K562 (cell line): ENCODE measurements at regions not wholly inside any gene's neighbourhood (a gene's known extent, or its start where the extent isn't known, plus 50 kb on each side); places are given as distances from the start of the nearest gene placed in this dataset.

ENCODE experiments used
- BDP1 ChIP-seq: IDR thresholded peaks from 3 replicates; pipeline ENCODE4 v1.6.1; 2011; ENCODE audit not compliant: insufficient read length, insufficient read depth
- CREBBP ChIP-seq: IDR thresholded peaks from one replicate; pipeline ENCODE4 v1.6.1; 2012; ENCODE audit warnings: low read depth, mild to moderate bottlenecking, control low read depth, inconsistent platforms, low read length
- FOXK2 ChIP-seq, 2 experiments: fragments of 450-650 bp; IDR thresholded peaks in 1 of 2; conservative IDR thresholded peaks in 1 of 2; 2 replicates each; pipeline ENCODE4 v1.6.1; 2016; ENCODE audit warnings: low read depth in 2 of 2, mild to moderate bottlenecking in 1 of 2
- SMARCC2 ChIP-seq: fragments of 450-650 bp; IDR thresholded peaks from 2 replicates; pipeline ENCODE4 v1.6.1; 2017; ENCODE audit warnings: antibody characterized with exemption, moderate library complexity, mild to moderate bottlenecking, low read depth
- SREBF1 ChIP-seq: fragments of 150-350 bp; IDR thresholded peaks from 2 replicates; pipeline ENCODE4 v1.6.1; 2014; ENCODE audit warnings: antibody characterized with exemption, low read depth, low read length, borderline replicate concordance
- TAF9B ChIP-seq: fragments of 450-650 bp; IDR thresholded peaks from 2 replicates; pipeline ENCODE4 v1.6.1; 2018; ENCODE audit warnings: mild to moderate bottlenecking; ENCODE audit not compliant: partially characterized antibody
- ZNF274 ChIP-seq: IDR thresholded peaks from 2 replicates; pipeline ENCODE4 v1.6.1; 2011; ENCODE audit warnings: low read depth, mild to moderate bottlenecking, low read length, moderate library complexity, borderline replicate concordance
- ZNF316 ChIP-seq: fragments of 450-650 bp; IDR thresholded peaks from 2 replicates; pipeline ENCODE4 v1.6.1; 2016
- TF ChIP-seq, protein P1 (sequence below): sonication (generic); formaldehyde crosslinking; IDR thresholded peaks from 2 replicates; pipeline ENCODE4 v1.8.0; 2023; ENCODE audit warnings: missing genetic modification reagents, mild to moderate bottlenecking, borderline replicate concordance
- TF ChIP-seq, protein P2 (sequence below): fragments of 250-450 bp; sonication (Bioruptor Pico); IDR thresholded peaks from 2 replicates; pipeline ENCODE4 v1.9.0; 2021; ENCODE audit warnings: mild to moderate bottlenecking, inconsistent platforms
- TF ChIP-seq, protein P3 (sequence below), 2 experiments: IDR thresholded peaks; 2 replicates each; pipeline ENCODE4 v1.6.1; 2011; ENCODE audit warnings: borderline replicate concordance in 1 of 2, control low read depth in 1 of 2, low read depth in 1 of 2, low read length in 1 of 2, mild to moderate bottlenecking in 1 of 2, mixed read lengths in 1 of 2, moderate library complexity in 1 of 2; ENCODE audit not compliant: insufficient read depth in 1 of 2, insufficient read length in 1 of 2, poor library complexity in 1 of 2, severe bottlenecking in 1 of 2; ENCODE audit errors: extremely low read depth in 1 of 2
- TF ChIP-seq, protein P4 (sequence below): sonication (generic); formaldehyde crosslinking; IDR thresholded peaks from 2 replicates; pipeline ENCODE4 v1.9.0; 2022; ENCODE audit warnings: mild to moderate bottlenecking, missing genetic modification reagents

DNA sequence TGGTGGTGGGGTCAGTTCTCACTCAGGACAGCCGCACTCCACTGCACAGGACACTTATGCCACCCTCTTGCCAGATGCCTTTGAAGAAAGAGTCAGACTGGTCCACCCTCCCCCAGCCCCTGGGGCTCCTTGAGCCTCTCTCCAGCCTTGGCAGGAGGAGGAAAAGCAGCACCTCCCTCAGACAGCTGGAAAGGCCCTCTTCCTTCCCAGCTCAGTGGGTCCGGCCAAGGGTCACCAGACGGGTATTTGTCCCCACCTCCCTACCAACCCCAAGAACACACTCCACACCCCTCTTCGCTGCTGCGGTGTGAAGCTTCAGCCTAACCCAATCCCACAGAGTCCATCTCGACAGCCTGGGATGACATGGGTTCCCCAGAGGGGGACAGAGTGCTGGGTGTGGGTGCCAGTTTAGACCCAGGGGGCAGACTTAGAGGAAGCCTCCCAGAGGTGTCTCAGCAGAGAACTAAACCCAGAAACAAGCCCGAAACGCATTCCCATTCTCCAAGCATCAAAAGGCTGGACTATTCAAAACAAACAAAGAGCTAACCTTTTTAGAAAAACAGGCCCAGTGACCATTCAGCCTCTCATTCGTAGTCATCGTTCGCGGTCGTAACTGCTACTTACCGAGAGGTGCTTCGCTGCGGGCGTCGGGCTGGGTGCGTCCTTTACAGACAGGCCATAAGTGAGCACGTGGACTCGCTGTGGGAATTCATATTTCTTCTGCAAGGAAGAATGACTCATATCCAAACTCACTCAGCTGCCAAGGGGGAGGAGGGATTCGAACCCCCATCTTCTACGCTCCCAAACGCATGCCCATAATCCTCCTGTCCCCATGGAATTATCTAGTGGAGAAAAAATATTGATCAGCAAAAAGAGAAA, 57.5 kb upstream of the ANO1 start (continued):
- TF ChIP-seq, protein P1, sequence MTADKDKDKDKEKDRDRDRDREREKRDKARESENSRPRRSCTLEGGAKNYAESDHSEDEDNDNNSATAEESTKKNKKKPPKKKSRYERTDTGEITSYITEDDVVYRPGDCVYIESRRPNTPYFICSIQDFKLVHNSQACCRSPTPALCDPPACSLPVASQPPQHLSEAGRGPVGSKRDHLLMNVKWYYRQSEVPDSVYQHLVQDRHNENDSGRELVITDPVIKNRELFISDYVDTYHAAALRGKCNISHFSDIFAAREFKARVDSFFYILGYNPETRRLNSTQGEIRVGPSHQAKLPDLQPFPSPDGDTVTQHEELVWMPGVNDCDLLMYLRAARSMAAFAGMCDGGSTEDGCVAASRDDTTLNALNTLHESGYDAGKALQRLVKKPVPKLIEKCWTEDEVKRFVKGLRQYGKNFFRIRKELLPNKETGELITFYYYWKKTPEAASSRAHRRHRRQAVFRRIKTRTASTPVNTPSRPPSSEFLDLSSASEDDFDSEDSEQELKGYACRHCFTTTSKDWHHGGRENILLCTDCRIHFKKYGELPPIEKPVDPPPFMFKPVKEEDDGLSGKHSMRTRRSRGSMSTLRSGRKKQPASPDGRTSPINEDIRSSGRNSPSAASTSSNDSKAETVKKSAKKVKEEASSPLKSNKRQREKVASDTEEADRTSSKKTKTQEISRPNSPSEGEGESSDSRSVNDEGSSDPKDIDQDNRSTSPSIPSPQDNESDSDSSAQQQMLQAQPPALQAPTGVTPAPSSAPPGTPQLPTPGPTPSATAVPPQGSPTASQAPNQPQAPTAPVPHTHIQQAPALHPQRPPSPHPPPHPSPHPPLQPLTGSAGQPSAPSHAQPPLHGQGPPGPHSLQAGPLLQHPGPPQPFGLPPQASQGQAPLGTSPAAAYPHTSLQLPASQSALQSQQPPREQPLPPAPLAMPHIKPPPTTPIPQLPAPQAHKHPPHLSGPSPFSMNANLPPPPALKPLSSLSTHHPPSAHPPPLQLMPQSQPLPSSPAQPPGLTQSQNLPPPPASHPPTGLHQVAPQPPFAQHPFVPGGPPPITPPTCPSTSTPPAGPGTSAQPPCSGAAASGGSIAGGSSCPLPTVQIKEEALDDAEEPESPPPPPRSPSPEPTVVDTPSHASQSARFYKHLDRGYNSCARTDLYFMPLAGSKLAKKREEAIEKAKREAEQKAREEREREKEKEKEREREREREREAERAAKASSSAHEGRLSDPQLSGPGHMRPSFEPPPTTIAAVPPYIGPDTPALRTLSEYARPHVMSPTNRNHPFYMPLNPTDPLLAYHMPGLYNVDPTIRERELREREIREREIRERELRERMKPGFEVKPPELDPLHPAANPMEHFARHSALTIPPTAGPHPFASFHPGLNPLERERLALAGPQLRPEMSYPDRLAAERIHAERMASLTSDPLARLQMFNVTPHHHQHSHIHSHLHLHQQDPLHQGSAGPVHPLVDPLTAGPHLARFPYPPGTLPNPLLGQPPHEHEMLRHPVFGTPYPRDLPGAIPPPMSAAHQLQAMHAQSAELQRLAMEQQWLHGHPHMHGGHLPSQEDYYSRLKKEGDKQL (CRISPR knock-in tag), result no peak
- no peak for TF ChIP-seq SMARCC2
- no peak for TF ChIP-seq BDP1
- TF ChIP-seq ZNF274, result no peak
- no peak for TF ChIP-seq SREBF1
- TF ChIP-seq ZNF316, result peak; percentile 26; the same call in 1 of the 2 replicates
- TF ChIP-seq, protein P2, sequence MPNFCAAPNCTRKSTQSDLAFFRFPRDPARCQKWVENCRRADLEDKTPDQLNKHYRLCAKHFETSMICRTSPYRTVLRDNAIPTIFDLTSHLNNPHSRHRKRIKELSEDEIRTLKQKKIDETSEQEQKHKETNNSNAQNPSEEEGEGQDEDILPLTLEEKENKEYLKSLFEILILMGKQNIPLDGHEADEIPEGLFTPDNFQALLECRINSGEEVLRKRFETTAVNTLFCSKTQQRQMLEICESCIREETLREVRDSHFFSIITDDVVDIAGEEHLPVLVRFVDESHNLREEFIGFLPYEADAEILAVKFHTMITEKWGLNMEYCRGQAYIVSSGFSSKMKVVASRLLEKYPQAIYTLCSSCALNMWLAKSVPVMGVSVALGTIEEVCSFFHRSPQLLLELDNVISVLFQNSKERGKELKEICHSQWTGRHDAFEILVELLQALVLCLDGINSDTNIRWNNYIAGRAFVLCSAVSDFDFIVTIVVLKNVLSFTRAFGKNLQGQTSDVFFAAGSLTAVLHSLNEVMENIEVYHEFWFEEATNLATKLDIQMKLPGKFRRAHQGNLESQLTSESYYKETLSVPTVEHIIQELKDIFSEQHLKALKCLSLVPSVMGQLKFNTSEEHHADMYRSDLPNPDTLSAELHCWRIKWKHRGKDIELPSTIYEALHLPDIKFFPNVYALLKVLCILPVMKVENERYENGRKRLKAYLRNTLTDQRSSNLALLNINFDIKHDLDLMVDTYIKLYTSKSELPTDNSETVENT (CRISPR knock-in tag), result no peak
- TF ChIP-seq FOXK2 (conservative IDR thresholded peaks at IDR 0.05 in 1 of 2, IDR thresholded peaks at IDR 0.05 in 1 of 2; ENCODE audit: low read depth in 2 of 2), result no peak
- TF ChIP-seq, protein P3, sequence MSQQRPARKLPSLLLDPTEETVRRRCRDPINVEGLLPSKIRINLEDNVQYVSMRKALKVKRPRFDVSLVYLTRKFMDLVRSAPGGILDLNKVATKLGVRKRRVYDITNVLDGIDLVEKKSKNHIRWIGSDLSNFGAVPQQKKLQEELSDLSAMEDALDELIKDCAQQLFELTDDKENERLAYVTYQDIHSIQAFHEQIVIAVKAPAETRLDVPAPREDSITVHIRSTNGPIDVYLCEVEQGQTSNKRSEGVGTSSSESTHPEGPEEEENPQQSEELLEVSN (IDR thresholded peaks at IDR 0.05; ENCODE audit: borderline replicate concordance in 1 of 2, extremely low read depth in 1 of 2, insufficient read depth in 1 of 2, insufficient read length in 1 of 2, low read depth in 1 of 2, low read length in 1 of 2, poor library complexity in 1 of 2, severe bottlenecking in 1 of 2), result peak in 1 of 2 experiments; percentile 70
- TF ChIP-seq, protein P4, sequence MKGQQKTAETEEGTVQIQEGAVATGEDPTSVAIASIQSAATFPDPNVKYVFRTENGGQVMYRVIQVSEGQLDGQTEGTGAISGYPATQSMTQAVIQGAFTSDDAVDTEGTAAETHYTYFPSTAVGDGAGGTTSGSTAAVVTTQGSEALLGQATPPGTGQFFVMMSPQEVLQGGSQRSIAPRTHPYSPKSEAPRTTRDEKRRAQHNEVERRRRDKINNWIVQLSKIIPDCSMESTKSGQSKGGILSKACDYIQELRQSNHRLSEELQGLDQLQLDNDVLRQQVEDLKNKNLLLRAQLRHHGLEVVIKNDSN (CRISPR knock-in tag), result 0 out of 2 replicates have a peak, but pooled peaks have one; percentile 20
- TF ChIP-seq TAF9B, result no peak
- TF ChIP-seq CREBBP, result no peak
